HCT116 (cell line): ENCODE measurements at regions not wholly inside any gene's neighbourhood (a gene's known extent, or its start where the extent isn't known, plus 50 kb on each side); places are given as distances from the start of the nearest gene placed in this dataset.

Experiments used
- ATAC-seq: fragments of 200-7000 bp; cut with Tn5 transposase; 2 replicates; pipeline ENCODE4 v1.9.1; 2020; ENCODE audit warnings: mild to moderate bottlenecking, moderate library complexity
- BruUV-seq: library from RNA; stranded (reverse); fragments of 400-500 nt; replicated peaks from 2 replicates; lab custom pipeline; 2021; lab: Mats Ljungman, UMichigan
- CTCF ChIA-PET: fragments of 300-600 bp; sonication (Branson Sonifier 250); formaldehyde crosslinking; loops from one replicate; lab custom pipeline; 2021; ENCODE audit warnings: antibody characterized with exemption; lab: Charles Lee
- POLR2A ChIA-PET: fragments of 300-600, 350-600 bp; sonication (Branson Sonifier 250); formaldehyde crosslinking; loops from one replicate; lab custom pipeline; 2021; ENCODE audit warnings: antibody characterized with exemption; lab: Charles Lee
- RAD21 ChIA-PET, 2 experiments: fragments of 300-600 bp; sonication (Branson Sonifier 250); formaldehyde crosslinking; loops; one replicate each; lab custom pipeline; 2023; ENCODE audit warnings: low total read pairs in 2 of 2; ENCODE audit not compliant: uncharacterized antibody in 2 of 2, unreplicated experiment in 2 of 2, low non-redundant PET in 1 of 2; lab: Charles Lee
- DNase-seq: peaks from one replicate; pipeline ENCODE4 v3.0.0-alpha.2; 2010; ENCODE audit warnings: low read depth, low spot score
- H2AFZ ChIP-seq: fragments of 200-600 bp; shearing (Covaris generic), sonication (generic); 2 replicates; pipeline ENCODE4 v1.6.1; 2017; ENCODE audit warnings: low read depth, mixed run types, mixed read lengths, antibody characterized with exemption, low read length; ENCODE audit not compliant: poor library complexity, severe bottlenecking
- H3K27ac ChIP-seq: 2 replicates; pipeline ENCODE4 v1.5.1; 2012; ENCODE audit warnings: low read depth, low read length
- H3K27me3 ChIP-seq: fragments of 200-600 bp; sonication (generic); 2 replicates; pipeline ENCODE4 v1.6.1; 2016; ENCODE audit warnings: mixed run types, low read length, mixed read lengths; ENCODE audit not compliant: insufficient read depth
- H3K36me3 ChIP-seq, 2 experiments: fragments of 200-500 bp in 1 of 2; fragments of 200-600 bp in 1 of 2; sonication (Bioruptor generic) in 1 of 2; sonication (generic) in 1 of 2; 2 replicates each; pipeline versions ENCODE4 v1.5.1 to v1.6.1; 2014 to 2016; ENCODE audit warnings: low read length in 2 of 2, inconsistent platforms in 1 of 2, mixed read lengths in 1 of 2, mixed run types in 1 of 2; ENCODE audit not compliant: insufficient read depth in 2 of 2, control insufficient read depth in 1 of 2
- H3K4me1 ChIP-seq, 2 experiments: fragments of 200-600 bp in 1 of 2; sonication (generic) in 1 of 2; 2 replicates each; pipeline versions ENCODE4 v1.5.1 to v1.6.1; 2012 to 2017; ENCODE audit warnings: low read length in 2 of 2, inconsistent platforms in 1 of 2, mild to moderate bottlenecking in 1 of 2, mixed read lengths in 1 of 2, mixed run types in 1 of 2, moderate library complexity in 1 of 2; ENCODE audit not compliant: insufficient read depth in 2 of 2, control insufficient read depth in 1 of 2
- H3K4me2 ChIP-seq: fragments of 200-600 bp; sonication (generic); 2 replicates; pipeline ENCODE4 v1.6.1; 2017; ENCODE audit warnings: mixed run types, low read length, mixed read lengths
- H3K4me3 ChIP-seq, 2 experiments: fragments of 200-600 bp in 1 of 2; sonication (generic) in 1 of 2; replicated peaks in 1 of 2; 2 replicates each; pipeline ENCODE4 v1.5.1; 2011 to 2016; ENCODE audit warnings: low read length in 2 of 2, control low read depth in 1 of 2, low read depth in 1 of 2, mild to moderate bottlenecking in 1 of 2, mixed read lengths in 1 of 2, mixed run types in 1 of 2
- H3K79me2 ChIP-seq: fragments of 200-600 bp; sonication (generic); 2 replicates; pipeline ENCODE4 v1.6.1; 2017; ENCODE audit warnings: mild to moderate bottlenecking, mixed run types, low read length, moderate library complexity, mixed read lengths; ENCODE audit not compliant: insufficient read depth
- H3K9ac ChIP-seq: fragments of 200-600 bp; sonication (generic); 2 replicates; pipeline ENCODE4 v1.6.1; 2016; ENCODE audit warnings: low read length, mixed read lengths
- H3K9me2 ChIP-seq: fragments of 200-600 bp; sonication (generic), shearing (Covaris generic); 2 replicates; pipeline ENCODE4 v1.6.1; 2017; ENCODE audit warnings: mixed run types, mild to moderate bottlenecking, moderate library complexity; ENCODE audit not compliant: insufficient read depth
- H3K9me3 ChIP-seq, 2 experiments: fragments of 200-500 bp in 1 of 2; fragments of 200-600 bp in 1 of 2; sonication (Bioruptor generic) in 1 of 2; sonication (generic) in 1 of 2; 2 replicates each; pipeline ENCODE4 v1.6.1; 2014 to 2017; ENCODE audit warnings: low read length in 2 of 2, mixed read lengths in 2 of 2, inconsistent platforms in 1 of 2, low read depth in 1 of 2, mild to moderate bottlenecking in 1 of 2, mixed run types in 1 of 2, moderate library complexity in 1 of 2; ENCODE audit not compliant: control insufficient read depth in 1 of 2, insufficient read depth in 1 of 2
- H4K20me1 ChIP-seq: fragments of 200-600 bp; sonication (generic), shearing (Covaris generic); 2 replicates; pipeline ENCODE4 v1.6.1; 2017; ENCODE audit warnings: mixed run types, mild to moderate bottlenecking, moderate library complexity; ENCODE audit not compliant: insufficient read depth
- CBX3 ChIP-seq: IDR thresholded peaks from 2 replicates; pipeline ENCODE4 v1.6.1; 2012; ENCODE audit warnings: low read depth
- ELF1 ChIP-seq: IDR thresholded peaks from 2 replicates; pipeline ENCODE4 v1.6.1; 2012; ENCODE audit warnings: low read depth, borderline replicate concordance
- EZH2 ChIP-seq: fragments of 200-600 bp; sonication (generic); IDR thresholded peaks from 2 replicates; pipeline ENCODE4 v1.6.1; 2017; ENCODE audit warnings: antibody characterized with exemption, mixed run types
- EZH2phosphoT487 ChIP-seq: fragments of 200-600 bp; IDR thresholded peaks from 2 replicates; pipeline ENCODE4 v1.6.1; 2018; ENCODE audit warnings: antibody characterized with exemption, borderline replicate concordance
- POLR2AphosphoS5 ChIP-seq: IDR thresholded peaks from 2 replicates; pipeline ENCODE4 v1.6.1; 2011; ENCODE audit warnings: mild to moderate bottlenecking, low read depth, low read length, moderate library complexity
- RAD21 ChIP-seq: IDR thresholded peaks from 2 replicates; pipeline ENCODE4 v1.6.1; 2012; ENCODE audit warnings: low read depth, mild to moderate bottlenecking
- SIN3A ChIP-seq: IDR thresholded peaks from 2 replicates; pipeline ENCODE4 v1.6.1; 2012; ENCODE audit warnings: low read depth
- SP1 ChIP-seq: IDR thresholded peaks from 2 replicates; pipeline ENCODE4 v1.6.1; 2012; ENCODE audit warnings: low read depth
- ZBTB33 ChIP-seq: IDR thresholded peaks from 2 replicates; pipeline ENCODE4 v1.6.1; 2011; ENCODE audit warnings: mild to moderate bottlenecking, low read length, moderate library complexity; ENCODE audit not compliant: insufficient replicate concordance; ENCODE audit errors: extremely low read depth
- ZFX ChIP-seq: fragments of 450-650 bp; IDR thresholded peaks from 2 replicates; pipeline ENCODE4 v1.6.1; 2017
- ZNF274 ChIP-seq: fragments of 200-500 bp; sonication (Bioruptor generic); IDR thresholded peaks from 2 replicates; pipeline ENCODE4 v1.6.1; 2014; ENCODE audit warnings: mild to moderate bottlenecking, low read depth, low read length, inconsistent platforms
- intact Hi-C: fragments of 100-400 bp; cut with micrococcal nuclease; formaldehyde crosslinking; loops from 2 replicates; pipeline ENCODE4 v1.10.0; 2022

- Histone ChIP-seq H2AFZ (no peak overlapping the region), H3K9ac (no peak overlapping the region), H3K36me3 (no peaks in the 10 kb centered on the region), H4K20me1 (no peaks in the 10 kb centered on the region), H3K79me2 (no peaks in the 10 kb centered on the region), H3K4me2 (no peak overlapping the region), H3K4me3 (no peak overlapping the region), H3K4me1 (peaks cover 0 to 18% of the 10 kb centered on the region in 2 experiments; a peak in 3 of 4 replicates), H3K27me3 (peaks cover 8% of the 10 kb centered on the region; the same call in 1 of the 2 replicates), H3K27ac (no peak overlapping the region), H3K9me2 (no peaks in the 10 kb centered on the region), H3K9me3 (no peaks in the 10 kb centered on the region)
- TF ChIP-seq ELF1 (no peak), SIN3A (no peak), CBX3 (no peak), EZH2phosphoT487 (no peak), ZFX (no peak), RAD21 (no peak), ZNF274 (no peak), POLR2AphosphoS5 (no peak)
- RAD21 ChIA-PET, result no interaction called here
- no peak for ATAC-seq
- CTCF ChIA-PET, result interaction anchor here (1.0 kb wide), 1 partner anchor 101 kb away, joined by 3 read pairs; no protein-coding TSS in a partner anchor
- intact Hi-C loops, result no loop called here
- DNase-seq, result no peak
- POLR2A ChIA-PET, result no interaction called here
- BruUV-seq, result no TSS peak
These were observed 149.3 kb upstream of the GSE1 start for GRCh38 chr16:85463672-85464382.

- no peak for ATAC-seq
- DNase-seq, result no peak
- Histone ChIP-seq H3K9me3 (no peaks in the 10 kb centered on the region), H2AFZ (no peak overlapping the region), H3K4me1 (peaks cover 0 to 18% of the 10 kb centered on the region in 2 experiments; a peak in 3 of 4 replicates), H3K27me3 (peaks cover 8% of the 10 kb centered on the region; the same call in 1 of the 2 replicates), H3K79me2 (no peaks in the 10 kb centered on the region), H3K9me2 (no peaks in the 10 kb centered on the region), H3K4me2 (no peak overlapping the region), H3K27ac (no peak overlapping the region), H4K20me1 (no peaks in the 10 kb centered on the region), H3K9ac (no peak overlapping the region), H3K4me3 (no peak overlapping the region), H3K36me3 (no peaks in the 10 kb centered on the region)
- POLR2A ChIA-PET, result no interaction called here
- CTCF ChIA-PET, result interaction anchor here (1.0 kb wide), 1 partner anchor 100 kb away, joined by 3 read pairs; no protein-coding TSS in a partner anchor
- no TSS peak for BruUV-seq
- RAD21 ChIA-PET, result no interaction called here
- no peak for TF ChIP-seq SP1
- no peak for TF ChIP-seq EZH2
- TF ChIP-seq ZBTB33, result no peak
- no peak for TF ChIP-seq POLR2AphosphoS5
- no peak for TF ChIP-seq EZH2phosphoT487
- intact Hi-C loops, result no loop called here
These were observed 148.5 kb upstream of the GSE1 start for GRCh38 chr16:85464383-85465305.
